Lung (tissue), 11 donors: ENCODE measurements at regions not wholly inside any gene's neighbourhood (a gene's known extent, or its start where the extent isn't known, plus 50 kb on each side); places are given as distances from the start of the nearest gene placed in this dataset.

ENCODE experiments used
- ATAC-seq: fragments of 200-7000 bp; cut with Tn5 transposase; one replicate; pipeline ENCODE4 v1.9.1; 2020; ENCODE audit warnings: moderate number of reproducible peaks; ENCODE audit not compliant: insufficient read depth, low FRiP score
- DNase-seq, 3 donors: peaks; one replicate each; pipeline ENCODE4 v3.0.0-alpha.2; 2013 to 2017
- H3K27ac ChIP-seq, 2 donors: one replicate each; pipeline ENCODE4 v1.5.1; 2013; ENCODE audit warnings: mild to moderate bottlenecking in 2 of 2, moderate library complexity in 2 of 2, control low read depth in 1 of 2, inconsistent platforms in 1 of 2, low read depth in 1 of 2, low read length in 1 of 2
- H3K27me3 ChIP-seq, 3 donors: one replicate each; pipeline ENCODE4 v1.5.1; 2013; ENCODE audit warnings: low read length in 2 of 3; ENCODE audit not compliant: control insufficient read depth in 3 of 3, insufficient read depth in 3 of 3
- H3K36me3 ChIP-seq, 4 donors: one replicate each; pipeline ENCODE4 v1.5.1; 2013; ENCODE audit warnings: low read length in 4 of 4, mild to moderate bottlenecking in 1 of 4, moderate library complexity in 1 of 4; ENCODE audit not compliant: control insufficient read depth in 4 of 4, insufficient read depth in 4 of 4
- H3K4me1 ChIP-seq, 5 donors: one replicate each; pipeline ENCODE4 v1.5.1; 2013; ENCODE audit warnings: low read length in 5 of 5, mild to moderate bottlenecking in 2 of 5, moderate library complexity in 1 of 5; ENCODE audit not compliant: control insufficient read depth in 5 of 5, insufficient read depth in 5 of 5
- H3K4me3 ChIP-seq: one replicate; pipeline ENCODE4 v1.5.1; 2013; ENCODE audit warnings: mild to moderate bottlenecking, control low read depth, moderate library complexity
- H3K9ac ChIP-seq, 2 donors: one replicate each; pipeline ENCODE4 v1.5.1; 2013; ENCODE audit warnings: low read length in 2 of 2, control low read depth in 1 of 2; ENCODE audit not compliant: insufficient read depth in 1 of 2
- H3K9me3 ChIP-seq, 4 donors: one replicate each; pipeline ENCODE4 v1.5.1; 2013; ENCODE audit warnings: low read length in 3 of 4, mild to moderate bottlenecking in 1 of 4, moderate library complexity in 1 of 4; ENCODE audit not compliant: control insufficient read depth in 4 of 4, insufficient read depth in 3 of 4
- WGBS, 2 donors: extraction: QIAGEN DNeasy Blood & Tissue Kit; methylation state at CpG; one replicate each; pipeline ENCODE4 v1.1.7; 2013; 5-methylcytosine and 5-hydroxymethylcytosine counted together
- TF ChIP-seq, protein P1 (sequence below): IDR thresholded peaks from 2 replicates; pipeline ENCODE4 v1.5.1; 2012; ENCODE audit warnings: mild to moderate bottlenecking; ENCODE audit errors: control extremely low read depth, extremely low read depth
- donor health status: control.
- donor health status: control.
- donor health status: Bipolar disorder and iron deficiency.
- donor health status: healthy.
- donor health status: DM: yes; HTN: yes; CAD: no.

DNA sequence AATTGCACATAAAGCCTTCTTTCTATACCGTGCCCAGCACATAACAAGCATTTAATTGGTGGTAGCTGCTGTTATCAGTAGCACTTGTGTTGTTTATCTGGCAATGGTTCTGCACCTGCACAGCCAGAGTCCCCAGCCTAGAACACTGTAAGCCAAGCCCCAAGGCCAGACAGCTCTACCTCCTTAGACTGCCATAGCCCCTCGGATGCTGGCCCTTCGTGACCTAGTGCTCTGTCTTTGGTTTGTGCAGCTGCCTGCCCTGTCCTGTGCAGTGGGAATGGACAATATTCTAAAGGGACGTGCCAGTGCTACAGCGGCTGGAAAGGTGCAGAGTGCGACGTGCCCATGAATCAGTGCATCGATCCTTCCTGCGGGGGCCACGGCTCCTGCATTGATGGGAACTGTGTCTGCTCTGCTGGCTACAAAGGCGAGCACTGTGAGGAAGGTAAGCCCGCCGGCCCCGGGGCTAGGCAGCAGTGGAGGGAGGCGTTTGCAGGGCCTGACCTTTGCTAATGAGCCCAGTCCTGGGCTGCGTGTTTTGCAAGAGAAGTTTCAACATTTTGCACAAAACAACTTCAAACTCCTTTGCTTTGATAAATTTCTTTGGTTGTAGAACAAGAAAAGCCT, 173.3 kb upstream of the WWC1 start:
- 74 to 77% methylated on average over 16 of the region's 16 CpGs for WGBS, 2 donors
- no peaks in the 10 kb centered on the region for H3K27me3 ChIP-seq
- no peak overlapping the region for H3K4me3 ChIP-seq
- no peak overlapping the region for H3K27ac ChIP-seq
- H3K9me3 ChIP-seq: peaks cover 0 to 2% (median 0%) of the 10 kb centered on the region in 4 donors
- TF ChIP-seq, protein P1, sequence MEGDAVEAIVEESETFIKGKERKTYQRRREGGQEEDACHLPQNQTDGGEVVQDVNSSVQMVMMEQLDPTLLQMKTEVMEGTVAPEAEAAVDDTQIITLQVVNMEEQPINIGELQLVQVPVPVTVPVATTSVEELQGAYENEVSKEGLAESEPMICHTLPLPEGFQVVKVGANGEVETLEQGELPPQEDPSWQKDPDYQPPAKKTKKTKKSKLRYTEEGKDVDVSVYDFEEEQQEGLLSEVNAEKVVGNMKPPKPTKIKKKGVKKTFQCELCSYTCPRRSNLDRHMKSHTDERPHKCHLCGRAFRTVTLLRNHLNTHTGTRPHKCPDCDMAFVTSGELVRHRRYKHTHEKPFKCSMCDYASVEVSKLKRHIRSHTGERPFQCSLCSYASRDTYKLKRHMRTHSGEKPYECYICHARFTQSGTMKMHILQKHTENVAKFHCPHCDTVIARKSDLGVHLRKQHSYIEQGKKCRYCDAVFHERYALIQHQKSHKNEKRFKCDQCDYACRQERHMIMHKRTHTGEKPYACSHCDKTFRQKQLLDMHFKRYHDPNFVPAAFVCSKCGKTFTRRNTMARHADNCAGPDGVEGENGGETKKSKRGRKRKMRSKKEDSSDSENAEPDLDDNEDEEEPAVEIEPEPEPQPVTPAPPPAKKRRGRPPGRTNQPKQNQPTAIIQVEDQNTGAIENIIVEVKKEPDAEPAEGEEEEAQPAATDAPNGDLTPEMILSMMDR: no peak
- peaks cover 0 to 7% (median 0%) of the 10 kb centered on the region in 4 donors for H3K36me3 ChIP-seq
- DNase-seq: no peak
- H3K4me1 ChIP-seq: peaks cover 0 to 4% (median 0%) of the 10 kb centered on the region in 5 donors
- H3K9ac ChIP-seq: no peak overlapping the region
- no peak for ATAC-seq

GRCh38 chr5:168120401-168121137, 170.9 kb upstream of the WWC1 start:
- no peak for ATAC-seq
- no peaks in the 10 kb centered on the region for H3K27me3 ChIP-seq
- TF ChIP-seq, protein P1: no peak

DNA sequence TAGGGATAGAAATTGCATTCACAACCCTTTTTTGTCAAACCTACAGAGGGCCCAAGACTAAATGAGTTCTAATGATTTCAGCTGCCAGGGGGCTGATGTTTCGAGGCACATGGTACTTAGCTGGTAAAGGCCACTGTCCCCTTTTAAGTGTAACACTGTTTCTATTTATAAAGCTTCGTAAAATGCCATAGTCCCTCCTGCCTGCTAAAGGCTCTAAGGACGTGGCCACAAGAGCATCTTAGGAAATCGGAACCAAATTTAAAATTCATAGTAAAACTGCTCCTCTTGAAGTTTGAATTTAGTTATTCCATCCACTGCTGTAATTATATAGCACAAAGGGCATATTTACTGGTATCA, 170.3 kb upstream of the WWC1 start:
- DNase-seq (no peak), ATAC-seq (no peak)
- peaks cover 0 to 7% (median 0%) of the 10 kb centered on the region in 4 donors for H3K36me3 ChIP-seq
- 91 to 93% methylated on average over 4 of the region's 4 CpGs for WGBS, 2 donors
- H3K9ac ChIP-seq: no peak overlapping the region
- peaks cover 0 to 3% (median 0%) of the 10 kb centered on the region in 5 donors for H3K4me1 ChIP-seq
- H3K27me3 ChIP-seq: no peaks in the 10 kb centered on the region
- TF ChIP-seq, protein P1: no peak
- peaks cover 0 to 2% (median 0%) of the 10 kb centered on the region in 4 donors for H3K9me3 ChIP-seq
- H3K27ac ChIP-seq: no peak overlapping the region
- no peak overlapping the region for H3K4me3 ChIP-seq

More at GRCh38 chr5:168120401-168121137, 170.9 kb upstream of the WWC1 start:
- no peak for DNase-seq
- 77 to 80% methylated on average over 10 of the region's 10 CpGs for WGBS, 2 donors
- Histone ChIP-seq H3K9me3 (peaks cover 0 to 2% (median 0%) of the 10 kb centered on the region in 4 donors), H3K9ac (no peak overlapping the region), H3K36me3 (peaks cover 0 to 7% (median 0%) of the 10 kb centered on the region in 4 donors), H3K4me3 (no peak overlapping the region), H3K27ac (no peak overlapping the region), H3K4me1 (peaks cover 0 to 3% (median 0%) of the 10 kb centered on the region in 5 donors)
